Tibial nerve (tissue), 3 donors: ENCODE measurements at regions not wholly inside any gene's neighbourhood (a gene's known extent, or its start where the extent isn't known, plus 50 kb on each side); places are given as distances from the start of the nearest gene placed in this dataset.

Experiments
- POLR2A ChIP-seq, 2 donors: fragments of 450-650 bp; IDR thresholded peaks; one replicate each; pipeline ENCODE4 v1.6.1; 2017; ENCODE audit warnings: antibody characterized with exemption in 2 of 2, mild to moderate bottlenecking in 2 of 2, moderate library complexity in 2 of 2
- TF ChIP-seq, protein P1 (sequence below), 5 experiments: fragments of 200-600 bp in 3 of 5; fragments of 450-650 bp in 2 of 5; sonication (generic) in 3 of 5; IDR thresholded peaks; one replicate each; pipeline ENCODE4 v1.5.1; 2016 to 2019; ENCODE audit warnings: antibody characterized with exemption in 5 of 5, mild to moderate bottlenecking in 3 of 5, moderate library complexity in 2 of 5

DNA sequence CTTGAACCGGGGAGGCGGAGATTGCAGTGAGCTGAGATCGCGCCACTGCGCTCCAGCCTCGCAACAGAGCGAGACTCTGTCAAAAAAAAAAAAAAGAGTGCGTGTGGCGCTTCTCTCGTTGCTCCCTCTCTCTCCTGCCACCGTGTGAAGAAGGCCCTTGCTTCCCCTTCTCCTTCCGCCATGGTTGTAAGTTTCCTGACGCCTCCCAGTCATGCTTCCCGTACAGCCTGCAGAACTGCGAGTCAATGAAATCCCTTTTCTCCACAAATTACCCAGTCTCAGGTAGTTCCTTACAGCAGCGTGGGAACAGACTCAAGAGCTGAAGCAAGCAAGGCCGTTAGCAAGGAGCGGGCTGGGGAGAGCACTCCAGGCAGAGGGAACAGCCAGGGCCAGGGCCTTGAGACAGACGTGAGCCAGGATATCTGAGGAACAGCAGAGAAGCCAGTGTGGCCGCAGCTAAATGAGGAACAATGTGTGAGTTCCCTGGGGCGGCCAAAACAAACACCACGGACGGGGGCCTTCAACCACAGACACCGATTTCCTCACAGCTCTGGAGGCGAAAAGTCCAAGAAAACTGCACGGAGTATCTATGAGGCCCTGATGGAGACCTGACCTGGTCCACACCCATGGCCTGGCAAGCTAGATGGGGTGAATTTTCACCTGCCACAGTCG lies 54.2 kb upstream of the ETS2 start:
- TF ChIP-seq, protein P1, sequence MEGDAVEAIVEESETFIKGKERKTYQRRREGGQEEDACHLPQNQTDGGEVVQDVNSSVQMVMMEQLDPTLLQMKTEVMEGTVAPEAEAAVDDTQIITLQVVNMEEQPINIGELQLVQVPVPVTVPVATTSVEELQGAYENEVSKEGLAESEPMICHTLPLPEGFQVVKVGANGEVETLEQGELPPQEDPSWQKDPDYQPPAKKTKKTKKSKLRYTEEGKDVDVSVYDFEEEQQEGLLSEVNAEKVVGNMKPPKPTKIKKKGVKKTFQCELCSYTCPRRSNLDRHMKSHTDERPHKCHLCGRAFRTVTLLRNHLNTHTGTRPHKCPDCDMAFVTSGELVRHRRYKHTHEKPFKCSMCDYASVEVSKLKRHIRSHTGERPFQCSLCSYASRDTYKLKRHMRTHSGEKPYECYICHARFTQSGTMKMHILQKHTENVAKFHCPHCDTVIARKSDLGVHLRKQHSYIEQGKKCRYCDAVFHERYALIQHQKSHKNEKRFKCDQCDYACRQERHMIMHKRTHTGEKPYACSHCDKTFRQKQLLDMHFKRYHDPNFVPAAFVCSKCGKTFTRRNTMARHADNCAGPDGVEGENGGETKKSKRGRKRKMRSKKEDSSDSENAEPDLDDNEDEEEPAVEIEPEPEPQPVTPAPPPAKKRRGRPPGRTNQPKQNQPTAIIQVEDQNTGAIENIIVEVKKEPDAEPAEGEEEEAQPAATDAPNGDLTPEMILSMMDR (IDR thresholded peaks at IDR 0.05): no peak
- TF ChIP-seq POLR2A (IDR thresholded peaks at IDR 0.05): no peak
